ENCODE measurements at regions not wholly inside any gene's neighbourhood (a gene's known extent, or its start where the extent isn't known, plus 50 kb on each side); places are given as distances from the start of the nearest gene placed in this dataset.

DNA sequence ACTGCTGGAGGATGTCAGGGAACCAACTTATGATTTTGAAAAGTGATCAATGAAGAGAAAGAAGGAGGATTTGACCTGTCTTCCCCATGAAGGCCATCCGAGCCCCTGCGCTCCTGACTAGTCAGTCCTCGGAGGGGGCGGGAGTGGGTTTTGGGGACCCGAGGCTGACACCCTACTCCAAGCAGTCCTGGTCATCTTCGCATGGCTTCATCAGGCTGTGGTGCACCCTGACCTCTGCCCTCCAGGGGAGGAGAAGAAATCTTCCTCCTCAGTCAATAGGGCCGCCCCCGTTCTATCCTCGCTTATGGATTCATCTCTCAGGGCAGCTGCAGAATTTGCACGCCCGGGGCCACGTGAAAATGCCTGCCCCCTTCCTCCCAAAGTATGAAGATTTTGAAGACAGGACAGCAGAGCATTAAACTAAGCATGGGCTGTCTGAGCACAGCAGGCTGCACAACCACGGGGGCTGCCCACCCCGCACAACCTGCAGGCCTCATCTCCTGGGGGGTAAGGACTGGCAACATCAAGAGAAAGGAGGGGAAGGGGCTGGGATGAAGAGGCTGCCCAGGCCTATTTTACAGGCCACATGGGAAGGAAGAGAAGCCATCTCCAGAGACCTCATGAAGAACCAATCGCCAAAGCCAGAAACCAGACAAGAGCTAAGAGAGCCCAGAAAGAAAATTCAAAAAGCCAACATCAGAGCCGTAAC is 138.1 kb upstream of the PHACTR3 start:
- no peak overlapping the region for H3K27ac ChIP-seq (ENCODE audit: low read length)
- H3K9me3 ChIP-seq (ENCODE audit: control insufficient read depth in 1 of 2, low read length in 2 of 2), result no peaks in the 10 kb centered on the region
- no peak overlapping the region for H3K4me3 ChIP-seq (ENCODE audit: low read depth in 1 of 2, low read length in 2 of 2)
- no peaks in the 10 kb centered on the region for H3K27me3 ChIP-seq (ENCODE audit: low read depth, low read length)
- no peaks in the 10 kb centered on the region for H3K36me3 ChIP-seq (ENCODE audit: control insufficient read depth in 1 of 2, insufficient read depth in 2 of 2, low read length in 2 of 2)
- H3K4me1 ChIP-seq (ENCODE audit: control insufficient read depth in 1 of 2, insufficient read depth in 2 of 2, low read length in 2 of 2), result no peaks in the 10 kb centered on the region

DNA sequence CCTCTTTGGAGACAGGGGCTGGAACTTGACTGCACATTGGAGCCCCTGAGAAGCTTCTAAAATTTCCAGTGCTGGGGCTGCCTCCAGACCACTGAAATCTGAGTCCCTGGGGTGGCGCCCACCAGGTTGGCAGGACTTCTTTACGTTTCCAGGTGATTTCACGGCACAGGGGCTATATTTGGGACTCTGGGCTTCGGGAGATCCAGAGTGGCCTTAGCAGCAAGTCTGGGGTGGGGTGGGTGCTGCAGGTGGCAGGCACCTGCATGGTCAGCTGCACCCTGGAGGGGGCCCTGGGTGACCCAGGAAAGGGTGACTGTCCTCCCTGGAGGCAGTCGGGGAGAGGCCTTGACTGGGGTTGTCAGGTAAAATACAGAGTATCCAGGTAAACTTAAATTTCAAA is 135.5 kb upstream of the PHACTR3 start:
- Histone ChIP-seq H3K36me3 (ENCODE audit: control insufficient read depth in 1 of 2, insufficient read depth in 2 of 2, low read length in 2 of 2) (no peaks in the 10 kb centered on the region), H3K4me1 (ENCODE audit: control insufficient read depth in 1 of 2, insufficient read depth in 2 of 2, low read length in 2 of 2) (no peaks in the 10 kb centered on the region), H3K9me3 (ENCODE audit: control insufficient read depth in 1 of 2, low read length in 2 of 2) (no peaks in the 10 kb centered on the region), H3K27me3 (ENCODE audit: low read depth, low read length) (no peaks in the 10 kb centered on the region), H3K4me3 (ENCODE audit: low read depth in 1 of 2, low read length in 2 of 2) (no peak overlapping the region), H3K27ac (ENCODE audit: low read length) (no peak overlapping the region)

DNA sequence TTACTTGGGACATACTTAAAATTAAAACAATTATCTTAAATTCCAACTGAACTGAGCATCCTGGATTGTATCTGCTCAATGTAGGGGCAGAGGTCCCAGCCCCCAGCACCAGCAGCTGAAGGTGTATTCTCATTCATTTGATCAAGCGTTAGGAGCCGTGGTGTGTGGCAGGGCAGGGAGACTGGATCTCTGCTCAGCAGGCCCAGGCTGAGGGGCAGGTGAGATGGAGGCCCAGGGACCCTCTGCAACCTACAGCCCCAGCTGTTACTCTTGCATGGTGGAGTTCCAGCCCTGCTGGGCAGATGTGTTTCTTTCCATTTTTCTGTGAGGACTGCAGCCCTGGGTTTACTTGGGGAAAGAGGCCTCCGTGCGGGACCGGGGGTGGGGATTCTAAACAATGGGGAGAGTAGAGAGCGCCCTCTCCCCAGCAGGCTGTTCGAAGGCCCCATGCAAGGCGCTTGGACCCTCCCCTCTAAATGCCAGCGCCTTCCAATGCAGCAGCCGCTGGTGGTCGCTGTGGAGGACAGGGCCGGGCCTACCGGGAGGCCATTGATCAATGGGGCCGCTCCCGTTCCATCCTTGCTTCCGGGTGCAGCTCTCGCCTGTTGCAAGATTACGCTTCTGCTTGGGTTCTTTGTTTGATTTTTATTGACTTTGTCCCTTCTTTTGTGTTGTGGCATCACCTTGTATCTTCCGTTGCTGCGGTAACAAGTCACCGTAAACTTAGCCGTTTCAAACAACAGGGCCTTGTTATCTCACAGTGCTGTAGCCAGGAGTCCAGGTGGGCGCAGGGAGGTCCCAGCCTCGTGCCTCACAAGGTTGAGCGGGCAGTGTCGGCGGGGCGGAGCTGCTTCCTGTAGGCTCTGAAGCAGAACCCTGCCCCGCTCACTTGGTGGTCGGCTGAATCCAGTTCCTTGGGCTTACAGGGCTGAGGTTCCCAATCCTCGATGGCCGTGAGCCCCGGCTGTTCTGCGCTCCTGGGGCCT is 134.8 kb upstream of the PHACTR3 start:
- H3K4me3 ChIP-seq (ENCODE audit: low read depth in 1 of 2, low read length in 2 of 2), result no peak overlapping the region
- H3K36me3 ChIP-seq (ENCODE audit: control insufficient read depth in 1 of 2, insufficient read depth in 2 of 2, low read length in 2 of 2), result no peaks in the 10 kb centered on the region
- no peaks in the 10 kb centered on the region for H3K27me3 ChIP-seq (ENCODE audit: low read depth, low read length)
- H3K4me1 ChIP-seq (ENCODE audit: control insufficient read depth in 1 of 2, insufficient read depth in 2 of 2, low read length in 2 of 2), result no peaks in the 10 kb centered on the region
- H3K9me3 ChIP-seq (ENCODE audit: control insufficient read depth in 1 of 2, low read length in 2 of 2), result no peaks in the 10 kb centered on the region
- H3K27ac ChIP-seq (ENCODE audit: low read length), result no peak overlapping the region

- Histone ChIP-seq H3K27ac (ENCODE audit: low read length) (no peak overlapping the region), H3K36me3 (ENCODE audit: control insufficient read depth in 1 of 2, insufficient read depth in 2 of 2, low read length in 2 of 2) (no peaks in the 10 kb centered on the region), H3K4me3 (ENCODE audit: low read depth in 1 of 2, low read length in 2 of 2) (no peak overlapping the region), H3K4me1 (ENCODE audit: control insufficient read depth in 1 of 2, insufficient read depth in 2 of 2, low read length in 2 of 2) (no peaks in the 10 kb centered on the region), H3K27me3 (ENCODE audit: low read depth, low read length) (no peaks in the 10 kb centered on the region), H3K9me3 (ENCODE audit: control insufficient read depth in 1 of 2, low read length in 2 of 2) (no peaks in the 10 kb centered on the region)
These were observed 133.8 kb upstream of the PHACTR3 start for GRCh38 chr20:59470521-59470920.

- no peak overlapping the region for H3K27ac ChIP-seq (ENCODE audit: low read length)
- no peaks in the 10 kb centered on the region for H3K9me3 ChIP-seq (ENCODE audit: control insufficient read depth in 1 of 2, low read length in 2 of 2)
- H3K36me3 ChIP-seq (ENCODE audit: control insufficient read depth in 1 of 2, insufficient read depth in 2 of 2, low read length in 2 of 2), result no peaks in the 10 kb centered on the region
- H3K4me1 ChIP-seq (ENCODE audit: control insufficient read depth in 1 of 2, insufficient read depth in 2 of 2, low read length in 2 of 2), result no peaks in the 10 kb centered on the region
- no peak overlapping the region for H3K4me3 ChIP-seq (ENCODE audit: low read depth in 1 of 2, low read length in 2 of 2)
- no peaks in the 10 kb centered on the region for H3K27me3 ChIP-seq (ENCODE audit: low read depth, low read length)
These were observed 132.5 kb upstream of the PHACTR3 start for GRCh38 chr20:59471653-59472421.

DNA sequence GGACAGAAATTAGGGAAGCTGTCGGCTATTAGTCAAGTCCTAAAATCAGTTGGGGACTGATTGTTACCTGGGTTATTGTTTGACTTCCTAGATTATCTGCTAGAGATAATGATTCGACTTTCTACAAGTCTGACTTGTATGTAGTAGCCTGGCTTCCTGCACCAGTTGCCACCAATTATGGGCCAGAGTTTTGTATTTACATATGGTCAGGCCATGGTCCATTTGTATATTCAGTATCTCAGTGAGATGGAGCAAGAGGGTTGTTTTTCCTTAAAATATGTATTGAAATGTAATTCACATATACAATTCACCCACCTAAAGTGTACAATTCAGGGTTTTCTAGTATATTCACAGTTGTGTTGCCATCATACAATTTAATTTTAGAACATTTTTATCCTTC is 130.6 kb upstream of the PHACTR3 start:
- H3K36me3 ChIP-seq (ENCODE audit: control insufficient read depth in 1 of 2, insufficient read depth in 2 of 2, low read length in 2 of 2), result no peaks in the 10 kb centered on the region
- no peaks in the 10 kb centered on the region for H3K9me3 ChIP-seq (ENCODE audit: control insufficient read depth in 1 of 2, low read length in 2 of 2)
- no peak overlapping the region for H3K27ac ChIP-seq (ENCODE audit: low read length)
- no peaks in the 10 kb centered on the region for H3K27me3 ChIP-seq (ENCODE audit: low read depth, low read length)
- no peak overlapping the region for H3K4me3 ChIP-seq (ENCODE audit: low read depth in 1 of 2, low read length in 2 of 2)
- H3K4me1 ChIP-seq (ENCODE audit: control insufficient read depth in 1 of 2, insufficient read depth in 2 of 2, low read length in 2 of 2), result no peaks in the 10 kb centered on the region

DNA sequence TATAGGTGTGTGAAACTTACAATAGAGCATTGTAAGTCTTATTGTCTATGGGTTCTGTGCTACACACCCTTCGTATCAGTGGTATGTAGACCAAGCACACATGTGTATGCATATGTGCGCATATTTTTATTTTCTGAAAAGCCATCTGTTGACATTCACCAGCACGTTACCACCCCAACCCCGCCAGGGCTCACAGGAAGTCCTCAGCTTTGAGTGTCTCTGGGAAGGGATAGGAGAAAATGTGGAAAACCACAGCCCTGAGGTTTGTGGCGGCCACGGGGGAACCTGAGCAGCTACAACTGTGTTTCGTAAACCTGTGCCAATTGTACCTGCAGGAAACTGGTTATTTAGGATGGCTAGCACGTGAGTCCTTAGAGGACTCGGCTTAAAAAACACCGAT is 123.3 kb upstream of the PHACTR3 start:
- H3K4me3 ChIP-seq (ENCODE audit: low read depth in 1 of 2, low read length in 2 of 2), result no peak overlapping the region
- no peaks in the 10 kb centered on the region for H3K36me3 ChIP-seq (ENCODE audit: control insufficient read depth in 1 of 2, insufficient read depth in 2 of 2, low read length in 2 of 2)
- no peaks in the 10 kb centered on the region for H3K4me1 ChIP-seq (ENCODE audit: control insufficient read depth in 1 of 2, insufficient read depth in 2 of 2, low read length in 2 of 2)
- peaks cover 5% of the 10 kb centered on the region for H3K27me3 ChIP-seq (ENCODE audit: low read depth, low read length)
- no peak overlapping the region for H3K27ac ChIP-seq (ENCODE audit: low read length)
- no peaks in the 10 kb centered on the region for H3K9me3 ChIP-seq (ENCODE audit: control insufficient read depth in 1 of 2, low read length in 2 of 2)

GRCh38 chr20:59481477-59482018 is 122.8 kb upstream of the PHACTR3 start:
- Histone ChIP-seq H3K4me3 (ENCODE audit: low read depth in 1 of 2, low read length in 2 of 2) (no peak overlapping the region), H3K36me3 (ENCODE audit: control insufficient read depth in 1 of 2, insufficient read depth in 2 of 2, low read length in 2 of 2) (no peaks in the 10 kb centered on the region), H3K9me3 (ENCODE audit: control insufficient read depth in 1 of 2, low read length in 2 of 2) (no peaks in the 10 kb centered on the region), H3K4me1 (ENCODE audit: control insufficient read depth in 1 of 2, insufficient read depth in 2 of 2, low read length in 2 of 2) (no peaks in the 10 kb centered on the region), H3K27me3 (ENCODE audit: low read depth, low read length) (peaks cover 5% of the 10 kb centered on the region), H3K27ac (ENCODE audit: low read length) (no peak overlapping the region)

GRCh38 chr20:59482351-59483187 is 121.8 kb upstream of the PHACTR3 start:
- Histone ChIP-seq H3K4me1 (ENCODE audit: control insufficient read depth in 1 of 2, insufficient read depth in 2 of 2, low read length in 2 of 2) (no peaks in the 10 kb centered on the region), H3K36me3 (ENCODE audit: control insufficient read depth in 1 of 2, insufficient read depth in 2 of 2, low read length in 2 of 2) (no peaks in the 10 kb centered on the region), H3K9me3 (ENCODE audit: control insufficient read depth in 1 of 2, low read length in 2 of 2) (no peaks in the 10 kb centered on the region), H3K27ac (ENCODE audit: low read length) (no peak overlapping the region), H3K27me3 (ENCODE audit: low read depth, low read length) (peaks cover 5% of the 10 kb centered on the region), H3K4me3 (ENCODE audit: low read depth in 1 of 2, low read length in 2 of 2) (no peak overlapping the region)

DNA sequence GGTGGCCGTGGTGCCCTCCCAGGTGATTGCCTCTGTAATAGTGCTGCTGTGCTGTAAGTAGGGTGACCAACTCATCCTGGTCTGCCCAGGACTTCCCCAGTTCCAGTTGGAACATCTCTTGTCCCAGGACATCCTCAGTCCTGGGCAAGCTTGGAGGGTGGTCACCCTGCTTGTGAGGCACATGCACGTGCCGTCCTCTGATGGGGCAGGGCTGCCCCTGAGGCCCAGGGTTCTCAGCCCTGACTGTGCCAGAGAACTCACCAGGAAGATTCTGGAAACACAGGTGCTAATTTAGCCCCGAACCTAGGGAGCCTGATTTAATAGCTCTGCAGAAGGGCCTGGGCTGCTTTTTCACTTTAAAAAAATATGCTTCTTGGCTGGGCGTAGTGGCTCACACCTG is 120.9 kb upstream of the PHACTR3 start:
- Histone ChIP-seq H3K36me3 (ENCODE audit: control insufficient read depth in 1 of 2, insufficient read depth in 2 of 2, low read length in 2 of 2) (no peaks in the 10 kb centered on the region), H3K9me3 (ENCODE audit: control insufficient read depth in 1 of 2, low read length in 2 of 2) (no peaks in the 10 kb centered on the region), H3K27me3 (ENCODE audit: low read depth, low read length) (peaks cover 5% of the 10 kb centered on the region), H3K4me3 (ENCODE audit: low read depth in 1 of 2, low read length in 2 of 2) (no peak overlapping the region), H3K4me1 (ENCODE audit: control insufficient read depth in 1 of 2, insufficient read depth in 2 of 2, low read length in 2 of 2) (no peaks in the 10 kb centered on the region), H3K27ac (ENCODE audit: low read length) (no peak overlapping the region)

Data from muscle layer of duodenum (tissue), 2 donors.